HG03521 (cell line): ENCODE measurements at regions not wholly inside any gene's neighbourhood (a gene's known extent, or its start where the extent isn't known, plus 50 kb on each side); places are given as distances from the start of the nearest gene placed in this dataset.
A peak's percentile ranks its signal among the peaks of the same experiment; 100 is the strongest.

ENCODE experiments used
- ATAC-seq: cut with Tn5 transposase; IDR thresholded peaks from one replicate; pipeline ENCODE4 v1.9.1; 2021; ENCODE audit warnings: mild to moderate bottlenecking, moderate library complexity; ENCODE audit not compliant: unreplicated experiment

DNA sequence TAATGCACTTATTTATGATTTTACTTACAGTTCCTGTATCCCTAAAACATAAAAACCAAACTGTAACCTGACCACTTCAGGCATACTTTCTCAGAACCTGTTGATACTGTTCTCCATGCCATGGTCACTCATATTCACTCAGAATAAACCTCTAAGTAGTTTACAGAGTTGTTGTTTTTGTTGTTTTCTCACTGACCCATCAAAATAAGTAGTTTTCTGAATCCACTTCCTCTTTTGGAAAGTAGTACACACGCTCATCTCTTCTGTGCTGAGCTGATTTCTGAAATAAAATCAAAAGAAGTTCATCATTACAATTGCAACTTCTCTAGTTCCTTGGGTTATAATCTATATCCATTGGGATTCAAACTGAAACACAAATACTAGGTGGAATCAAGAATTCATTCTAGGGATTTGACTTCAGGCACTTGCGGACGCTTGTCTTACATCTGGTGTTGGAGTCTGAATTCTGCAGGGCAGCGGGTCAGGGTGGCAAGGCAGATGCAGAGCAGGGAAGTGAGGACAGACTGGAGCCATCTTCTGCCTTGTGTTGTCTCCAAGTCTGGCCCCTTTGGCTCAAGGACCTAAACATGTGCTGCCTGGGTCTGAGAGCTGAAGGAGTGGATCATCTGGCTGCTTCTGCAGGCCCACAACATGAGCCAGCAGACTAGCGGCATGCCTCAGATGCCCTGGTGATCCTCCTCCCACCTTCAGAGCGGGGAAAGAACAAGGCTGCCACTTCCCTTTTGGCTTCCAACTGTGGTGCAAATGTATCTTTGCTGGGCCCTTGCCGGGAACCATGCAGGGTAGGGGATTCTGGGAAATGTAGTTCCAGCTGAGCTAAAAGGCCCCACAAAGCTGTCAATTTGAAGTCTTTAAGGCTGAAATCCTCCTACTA is 167.9 kb upstream of the MYLIP start:
- no peak for ATAC-seq

DNA sequence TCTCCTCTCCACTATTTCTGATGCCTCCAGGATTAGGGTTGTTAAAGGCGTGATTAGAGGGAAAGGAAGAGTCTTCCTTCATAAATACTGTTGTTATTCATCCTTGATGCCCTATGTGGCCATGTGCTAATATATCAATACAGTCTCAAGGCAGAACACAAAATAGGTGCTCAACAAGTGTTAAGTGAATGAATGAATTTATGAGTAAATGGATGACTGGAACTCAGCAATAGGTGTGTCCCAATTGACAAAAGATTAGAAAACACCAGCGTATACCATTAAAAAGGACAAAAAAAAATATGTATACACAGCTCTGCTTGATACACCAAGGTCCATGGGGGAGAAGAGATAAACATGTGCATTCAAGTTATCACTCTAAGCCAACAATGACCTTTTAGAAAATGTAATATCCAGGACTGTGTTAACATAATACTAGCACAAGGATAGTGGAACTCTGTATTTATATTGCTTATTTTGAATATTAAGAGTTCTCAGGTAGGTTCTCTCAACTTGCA is 171.2 kb upstream of the MYLIP start:
- no peak for ATAC-seq

DNA sequence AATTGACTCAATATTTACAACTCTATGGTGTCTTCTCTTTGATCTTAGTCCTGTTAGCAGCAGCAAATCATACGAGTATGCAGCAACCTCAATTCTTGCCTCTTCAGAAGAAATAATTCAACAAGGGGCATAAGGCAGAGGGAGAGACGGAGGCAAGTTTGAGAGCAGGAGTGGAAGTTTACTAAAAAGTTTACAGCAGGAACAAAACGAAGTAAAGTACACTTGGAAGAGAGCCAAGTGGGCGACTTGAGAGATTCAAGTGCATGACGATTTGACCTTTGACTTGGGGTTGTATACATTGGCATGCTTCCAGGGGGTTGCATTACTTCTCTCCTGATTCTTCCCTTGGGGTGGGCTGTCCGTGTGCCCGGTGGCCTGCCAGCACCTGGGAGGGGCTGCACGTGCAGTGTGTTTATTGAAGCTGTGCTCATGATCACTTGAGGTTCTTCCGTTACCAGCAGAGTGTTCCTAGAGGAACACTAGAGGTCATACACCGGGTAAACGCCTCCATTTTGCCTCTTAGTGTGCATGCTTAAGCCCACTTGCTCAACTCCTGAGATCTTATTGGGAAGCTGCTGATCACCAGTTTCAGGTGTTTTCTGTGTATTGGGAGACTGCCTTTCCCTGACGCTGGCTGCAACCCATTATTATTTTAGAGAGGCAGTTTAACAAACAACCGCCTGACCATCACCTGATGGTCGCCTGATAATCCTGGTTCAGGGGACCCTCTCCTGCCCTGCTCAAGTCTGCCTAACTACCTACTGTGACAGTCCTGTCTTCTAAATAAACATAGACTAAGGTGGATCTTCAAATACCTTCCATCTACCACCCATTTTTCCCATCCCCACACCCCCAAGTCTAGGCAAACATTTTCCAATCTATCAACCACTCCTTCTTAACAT is 172.4 kb upstream of the MYLIP start:
- ATAC-seq = no peak

DNA sequence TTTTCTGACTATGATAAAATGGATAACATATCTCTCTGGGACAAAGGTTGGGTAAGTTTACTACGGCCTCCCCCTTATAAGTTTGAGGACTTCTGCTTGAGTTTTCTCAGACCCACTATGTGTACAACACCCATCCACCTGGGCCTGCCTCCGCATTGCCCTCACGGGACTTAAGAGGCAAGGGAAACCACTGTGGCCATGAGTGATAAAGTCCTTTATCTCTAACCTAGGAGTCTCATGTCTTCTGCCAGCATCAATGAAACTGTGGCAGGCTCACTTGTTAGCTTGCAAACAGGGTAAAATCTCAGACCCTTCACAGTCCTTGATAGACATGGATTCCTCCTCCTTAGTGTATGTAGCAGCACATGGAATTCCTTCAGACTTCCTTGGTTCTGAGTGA is 173.4 kb upstream of the MYLIP start:
- ATAC-seq = no peak

DNA sequence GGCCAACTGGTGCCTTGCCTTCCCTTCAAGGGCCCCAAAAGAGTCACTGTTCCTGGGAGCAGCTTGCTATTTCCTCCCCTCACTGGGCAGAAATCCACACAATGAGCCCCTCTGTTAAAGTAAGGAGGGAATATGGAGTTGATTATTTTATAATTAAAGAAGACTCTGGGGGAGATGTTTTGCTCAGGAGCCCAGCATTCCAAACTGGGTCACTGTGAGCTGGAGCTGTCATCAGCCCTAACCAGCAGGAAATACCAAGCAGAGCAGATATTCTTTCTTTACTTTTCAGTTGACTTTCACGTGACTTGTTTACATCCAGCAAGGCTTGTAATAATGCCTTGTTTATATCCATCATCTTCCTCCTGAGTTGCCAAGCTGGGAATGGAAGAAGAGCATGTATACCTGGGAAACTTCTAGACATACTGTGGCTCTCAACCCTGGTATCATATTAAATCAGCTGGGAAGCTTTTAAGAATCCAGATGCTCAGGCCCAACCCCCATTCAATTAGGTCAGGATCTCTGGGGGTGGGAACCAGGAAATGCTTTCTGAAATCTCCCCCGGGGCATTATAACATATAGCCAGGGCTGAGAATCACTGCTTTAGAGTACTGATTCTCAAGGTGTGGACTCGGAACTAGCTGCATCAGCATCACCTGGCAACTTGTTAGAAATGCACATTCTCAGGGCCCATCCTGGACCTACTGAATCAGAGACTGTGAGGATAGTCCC is 175.6 kb upstream of the MYLIP start:
- no peak for ATAC-seq

DNA sequence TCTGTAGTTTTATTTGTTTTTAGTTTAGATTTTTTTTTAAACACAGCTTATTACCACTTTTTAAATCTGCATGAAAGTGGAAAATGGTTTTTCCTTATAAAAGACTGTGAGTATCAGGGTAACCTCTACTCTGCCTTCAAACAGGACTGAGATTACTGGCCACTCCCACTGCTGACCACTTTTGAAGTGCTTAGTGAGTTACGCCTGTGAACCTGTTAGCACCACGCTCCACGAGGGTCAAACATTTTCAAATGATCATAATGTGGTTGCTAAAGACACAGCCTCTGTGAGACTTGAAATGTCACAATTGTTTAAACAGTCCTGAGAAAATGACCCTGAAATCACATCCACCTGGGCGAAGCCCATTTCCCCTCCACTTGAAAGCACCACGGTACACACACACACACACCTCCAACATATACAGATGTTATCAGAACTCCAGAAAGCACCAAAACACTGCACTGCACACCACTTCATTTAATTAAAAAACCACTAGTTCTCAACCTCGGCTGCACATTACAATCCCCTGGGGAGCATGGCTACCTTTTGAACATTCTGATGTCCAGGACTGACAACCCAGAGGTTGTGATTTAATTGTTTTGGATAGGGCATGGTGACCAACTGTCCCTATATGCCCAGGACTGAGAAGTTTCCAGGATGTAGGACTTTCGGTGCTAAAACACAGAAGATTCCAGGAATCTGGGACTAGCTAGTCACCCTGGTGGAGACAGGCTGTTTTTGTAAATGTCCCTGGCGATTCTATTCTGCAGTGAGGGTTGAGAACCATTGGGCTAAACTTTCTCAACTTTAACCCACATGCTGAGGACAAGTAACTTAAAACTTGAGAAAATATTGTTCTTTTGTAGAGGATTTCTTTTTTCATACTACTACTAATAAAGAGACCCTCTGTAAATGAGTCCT is 176.4 kb upstream of the MYLIP start:
- no peak for ATAC-seq

DNA sequence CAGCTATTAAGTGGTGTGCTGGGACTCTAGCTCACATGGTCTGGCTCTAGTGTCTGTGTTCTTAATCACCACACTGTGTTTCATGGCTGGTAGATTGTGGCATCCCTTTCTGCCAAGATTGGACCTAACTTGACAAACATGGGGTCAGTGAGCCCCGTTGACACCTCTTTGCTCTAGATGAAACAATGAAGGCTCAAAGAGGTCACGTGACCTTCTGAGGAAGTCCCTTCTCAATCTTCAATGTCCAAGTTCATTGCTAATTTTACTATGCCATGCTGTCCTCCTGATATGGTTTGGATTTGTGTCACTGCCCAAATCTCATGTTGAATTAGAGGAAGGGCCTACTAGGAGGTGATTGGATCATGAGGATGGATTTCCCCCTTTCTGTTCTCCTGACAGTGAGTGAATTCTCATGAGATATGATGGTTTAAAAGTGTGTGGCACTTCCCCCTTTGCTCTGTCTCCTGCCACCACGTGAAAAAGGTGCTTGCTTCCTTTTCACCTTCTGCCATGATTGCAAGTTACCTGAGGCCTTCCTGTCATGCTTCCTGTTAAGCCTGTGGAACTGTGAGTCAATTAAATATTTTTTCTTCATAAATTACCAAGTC is 177.8 kb upstream of the MYLIP start:
- no peak for ATAC-seq

DNA sequence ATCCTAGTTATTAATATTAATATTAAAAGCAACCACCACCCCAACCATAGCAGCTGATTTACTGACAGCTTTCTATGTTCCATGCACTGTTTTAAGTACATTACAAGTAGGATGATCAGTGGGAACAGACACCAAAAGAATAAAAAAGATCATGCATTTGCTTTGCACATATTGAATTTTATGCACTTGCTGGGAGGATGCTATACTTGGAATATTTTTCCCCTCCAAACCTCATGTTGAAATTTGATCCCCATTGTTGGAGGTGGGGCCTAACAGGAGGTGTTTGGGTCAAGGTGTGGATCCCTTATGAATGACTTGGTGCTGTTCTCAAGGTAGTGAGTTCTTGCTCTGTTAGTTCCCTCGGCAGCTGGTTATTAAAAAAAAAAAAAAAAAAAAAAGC is 178.9 kb upstream of the MYLIP start:
- no peak for ATAC-seq

DNA sequence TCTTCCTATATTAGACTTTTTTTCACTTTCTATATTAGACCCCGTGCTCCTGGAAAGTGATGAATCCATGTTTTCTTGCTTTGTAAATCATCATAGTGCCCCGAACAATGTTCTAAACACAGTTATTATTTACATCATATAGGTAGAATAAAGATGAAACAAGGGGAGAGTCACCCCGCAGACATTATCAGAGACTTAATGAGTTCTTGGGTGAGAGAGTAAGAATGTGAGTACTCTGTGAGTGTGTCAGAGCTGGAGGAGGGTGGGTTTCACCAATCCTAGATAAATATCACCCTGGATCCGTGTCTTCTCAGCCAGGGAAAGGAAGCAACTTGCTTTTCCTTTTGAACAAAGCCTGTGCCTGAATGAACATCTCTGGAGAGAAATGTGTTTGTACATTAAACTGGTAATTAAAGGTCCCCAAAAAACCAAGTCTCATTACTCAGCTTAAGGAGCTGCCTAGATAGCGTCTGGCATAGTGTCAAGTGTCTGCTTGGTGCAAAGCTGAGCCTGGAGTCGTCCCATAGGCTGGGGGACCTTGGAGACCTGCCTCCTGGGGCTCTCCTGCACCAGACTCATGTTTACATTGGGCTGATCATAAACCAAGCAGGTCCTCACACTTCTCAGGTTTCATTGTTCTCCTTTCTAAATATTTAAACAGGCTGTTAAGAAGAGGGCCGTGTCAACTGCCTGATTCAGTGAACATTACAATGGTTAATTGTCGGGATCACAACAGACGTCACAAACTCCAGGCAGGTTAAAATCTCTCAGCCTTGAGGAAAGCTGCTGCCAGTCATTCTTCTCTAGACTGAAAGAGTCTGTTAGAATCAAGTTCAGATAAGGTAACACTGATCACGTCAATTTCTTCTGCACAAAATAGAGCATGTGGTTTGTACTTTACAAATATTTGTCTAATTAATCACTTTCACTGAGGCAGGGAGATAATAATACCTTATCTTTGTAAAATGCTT is 179.7 kb upstream of the MYLIP start:
- no peak for ATAC-seq

DNA sequence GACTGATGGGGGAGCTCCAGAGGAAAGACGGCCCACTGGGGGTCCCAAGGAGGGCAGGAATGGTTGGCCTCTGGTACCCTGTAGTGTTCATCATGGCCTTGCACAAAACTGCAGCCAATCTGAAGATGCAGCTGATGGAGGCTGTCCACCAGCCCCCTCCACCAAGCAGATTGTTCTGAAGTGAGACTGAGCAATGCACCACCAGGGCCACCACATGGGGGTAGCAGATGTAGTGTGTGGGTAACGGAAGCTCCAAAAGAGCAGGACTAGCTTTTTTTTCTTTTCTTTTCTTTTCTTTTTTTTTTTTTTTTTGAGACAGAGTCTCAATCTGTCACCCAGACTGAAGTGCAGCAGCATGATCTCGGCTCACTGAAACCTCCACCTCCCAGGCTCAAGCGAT is 181.0 kb upstream of the MYLIP start:
- no peak for ATAC-seq

DNA sequence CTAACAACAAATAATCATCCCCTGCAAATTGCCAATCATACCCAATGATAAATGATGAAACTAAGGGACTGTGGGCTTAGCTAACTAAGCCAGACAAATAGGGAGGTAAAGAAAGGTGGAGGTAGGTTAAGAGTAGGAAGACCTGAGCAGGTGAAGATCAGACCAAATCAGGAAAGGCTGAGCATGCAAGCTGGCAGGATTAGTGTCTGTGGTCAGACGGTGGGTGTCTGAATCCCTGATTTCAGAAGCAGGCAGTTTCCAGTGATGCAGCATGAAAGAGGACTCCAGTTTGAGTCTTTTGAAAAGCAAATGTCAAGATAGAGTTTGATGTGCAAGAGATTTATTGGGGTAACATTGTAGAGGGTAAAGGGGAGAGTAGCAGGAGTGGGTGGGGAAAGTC is 181.4 kb upstream of the MYLIP start:
- no peak for ATAC-seq

DNA sequence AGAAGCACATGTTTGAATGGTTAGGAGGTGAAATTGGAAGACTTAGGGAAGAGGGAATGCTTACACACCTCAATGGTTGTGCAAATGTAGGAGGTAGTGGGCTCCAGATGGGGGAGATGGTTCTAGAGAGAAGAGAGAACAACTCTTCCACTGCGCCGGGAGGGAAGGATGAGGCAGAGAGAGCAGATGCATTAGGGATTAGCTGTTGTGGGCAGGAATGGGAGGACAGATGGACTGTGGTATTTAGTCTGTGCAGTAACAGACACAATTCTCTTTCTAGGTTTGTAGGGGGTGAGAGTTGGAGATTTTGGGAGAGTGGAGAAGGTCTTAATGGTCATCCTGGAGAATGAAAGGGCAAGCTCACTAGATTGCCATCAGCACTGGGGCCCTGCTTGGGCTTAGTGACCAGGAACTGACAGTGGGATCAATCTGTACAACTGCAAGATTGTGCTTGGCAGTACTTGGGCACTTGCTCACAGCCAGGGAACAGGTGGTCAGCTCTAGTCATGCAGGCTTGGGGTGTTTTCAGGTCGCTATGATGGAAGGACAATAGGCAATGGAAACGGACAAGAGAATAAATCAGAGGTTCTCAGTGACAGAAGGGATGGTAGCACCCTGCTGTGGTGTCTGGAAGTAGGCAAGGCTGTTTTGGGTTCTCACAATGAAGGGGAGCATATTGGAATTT is 182.0 kb upstream of the MYLIP start:
- ATAC-seq = no peak

DNA sequence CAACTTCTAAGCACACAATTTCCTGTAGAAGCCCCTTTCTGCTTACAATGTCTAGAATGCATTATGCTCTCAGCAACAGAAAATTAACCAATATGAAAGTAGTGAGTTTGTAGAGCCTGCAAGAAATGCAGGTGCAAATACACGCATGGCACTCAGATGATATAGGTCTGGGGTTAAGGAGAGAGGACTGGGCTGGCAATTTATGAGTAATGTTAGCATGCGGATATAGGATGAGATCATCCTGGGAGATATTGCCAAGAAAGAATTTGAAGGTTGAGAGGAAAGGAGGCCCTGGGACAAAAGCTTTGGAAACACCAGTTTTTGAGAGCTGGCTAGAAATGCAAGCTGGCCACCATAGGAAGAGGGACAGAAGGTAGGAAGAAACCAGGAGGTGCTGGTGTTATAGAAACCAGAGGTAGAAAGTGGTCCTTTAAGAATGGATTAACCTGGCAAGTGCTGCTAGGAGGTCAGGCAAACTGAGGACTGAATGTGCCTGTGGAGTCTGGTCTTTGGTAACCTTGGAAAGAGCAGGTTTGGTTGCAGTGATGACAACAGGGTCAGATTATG is 183.2 kb upstream of the MYLIP start:
- no peak for ATAC-seq

DNA sequence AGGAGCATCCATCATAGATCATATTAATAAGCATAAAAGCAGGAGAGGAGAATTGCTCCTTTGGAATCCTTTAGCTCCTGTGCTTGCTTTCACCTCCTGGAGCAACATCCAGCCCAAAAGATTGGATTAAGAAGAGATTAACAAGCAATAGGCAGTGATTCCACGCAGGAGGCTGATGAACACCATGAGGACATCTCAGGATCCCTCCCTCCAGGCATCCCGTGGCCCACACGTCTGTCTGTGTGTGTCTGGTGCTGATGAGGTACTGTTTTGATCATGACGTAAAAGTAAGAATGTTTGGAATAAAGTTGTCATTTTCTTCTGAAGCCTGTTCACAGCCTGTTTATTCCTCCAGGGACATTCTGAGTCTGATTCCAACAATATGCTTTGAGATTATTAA is 185.5 kb upstream of the MYLIP start:
- no peak for ATAC-seq

DNA sequence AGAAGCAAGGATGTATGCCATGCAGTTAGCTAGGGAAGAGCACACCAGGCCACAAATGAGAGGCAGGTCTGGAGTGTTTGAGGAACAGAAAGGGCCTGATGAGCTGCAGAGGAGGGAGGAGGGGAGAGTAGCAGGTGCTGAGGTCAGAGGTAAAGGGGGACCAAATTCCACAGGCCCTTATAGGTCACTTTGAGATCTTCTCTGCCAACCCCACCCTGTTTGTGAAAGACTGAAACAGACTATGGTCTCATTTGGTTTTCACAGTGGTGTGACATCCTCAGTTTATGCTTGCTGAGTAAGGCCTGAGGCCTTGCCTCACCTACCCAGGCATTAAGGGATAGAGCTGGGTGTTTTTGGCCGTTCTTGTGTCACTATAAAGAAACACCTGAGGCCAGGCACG is 187.7 kb upstream of the MYLIP start:
- ATAC-seq = peak; percentile 41

DNA sequence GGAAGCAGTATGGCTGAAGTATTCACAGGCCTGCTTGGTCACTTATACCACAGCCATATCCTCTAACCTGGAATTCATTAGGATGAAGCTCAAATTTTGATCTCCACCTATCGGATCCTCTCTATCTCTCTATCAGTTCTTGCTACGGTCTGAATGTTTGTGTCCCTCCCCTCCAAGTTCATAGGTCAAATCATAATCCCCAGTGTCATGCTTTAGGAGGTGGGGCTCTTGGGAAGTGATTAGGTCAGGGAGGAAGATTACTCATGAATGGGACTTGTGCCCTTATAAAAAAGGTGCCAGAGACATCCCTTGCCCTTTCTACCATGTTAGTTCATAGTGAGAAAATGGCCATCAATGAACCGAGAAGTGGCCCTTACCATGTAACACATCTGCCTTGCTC is 190.8 kb upstream of the MYLIP start:
- no peak for ATAC-seq

DNA sequence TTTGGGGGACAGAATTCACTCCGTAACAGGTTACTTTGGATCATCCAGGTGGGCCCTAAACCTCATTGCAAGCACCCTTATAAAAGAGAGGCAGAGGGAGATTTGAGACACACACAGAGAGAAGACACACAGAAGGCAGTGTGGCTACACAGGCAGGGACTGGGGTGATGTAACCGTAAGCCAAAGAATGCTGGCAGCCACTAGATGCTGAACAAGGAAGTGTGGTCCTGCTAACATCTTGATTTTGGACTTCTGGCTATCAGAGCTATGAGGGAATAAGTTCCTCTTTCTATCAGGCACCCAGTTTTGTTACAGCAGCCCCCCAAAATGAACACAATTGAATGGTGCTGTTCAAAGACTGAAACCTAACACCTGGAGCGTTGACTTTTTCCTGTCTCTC is 191.3 kb upstream of the MYLIP start:
- ATAC-seq = no peak

DNA sequence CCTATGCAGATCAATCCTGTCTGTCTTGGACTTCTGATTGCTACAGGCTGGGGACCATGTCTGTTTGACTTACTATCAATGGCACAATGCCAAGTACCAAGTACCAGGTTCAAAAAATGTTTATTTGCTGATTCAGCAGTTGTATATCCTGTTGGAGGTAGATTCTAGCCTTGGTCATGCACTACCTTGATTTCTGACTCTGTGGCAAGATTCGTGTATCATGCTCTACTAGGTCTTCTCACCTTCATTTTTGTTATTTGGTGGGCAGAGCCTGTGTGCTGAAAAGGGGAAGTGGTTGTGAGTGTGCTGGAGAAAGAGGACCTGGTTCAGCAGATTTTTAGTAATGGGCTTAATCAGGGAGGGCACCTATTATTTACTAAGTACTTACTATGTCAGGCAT is 192.4 kb upstream of the MYLIP start:
- ATAC-seq = peak; percentile 81
